ENCODE measurements at regions not wholly inside any gene's neighbourhood (a gene's known extent, or its start where the extent isn't known, plus 50 kb on each side); places are given as distances from the start of the nearest gene placed in this dataset.

DNA sequence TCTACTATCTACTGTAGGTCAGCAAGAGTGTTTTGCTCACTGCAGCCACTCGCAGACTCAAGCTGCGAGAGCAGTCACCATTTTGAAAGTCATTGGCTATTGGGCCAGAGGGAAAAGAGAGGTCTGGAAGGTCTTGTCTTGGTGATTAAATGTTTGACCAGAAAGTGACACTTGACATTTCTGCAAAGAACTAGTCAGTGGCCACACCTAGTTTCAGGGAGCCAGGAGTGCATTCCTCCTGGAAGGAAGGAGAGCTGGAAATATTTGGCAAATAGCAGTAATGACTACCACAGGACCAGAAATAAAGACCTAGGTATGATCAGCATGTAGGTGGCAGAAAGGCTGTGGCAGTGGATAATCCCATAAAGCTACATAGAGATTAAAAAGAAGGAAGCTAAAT lies 440.0 kb upstream of the PLXNA2 start:
- no peak for TF ChIP-seq POLR2A (IDR thresholded peaks at IDR 0.05; ENCODE audit: low read depth)
- TF ChIP-seq, protein P1, sequence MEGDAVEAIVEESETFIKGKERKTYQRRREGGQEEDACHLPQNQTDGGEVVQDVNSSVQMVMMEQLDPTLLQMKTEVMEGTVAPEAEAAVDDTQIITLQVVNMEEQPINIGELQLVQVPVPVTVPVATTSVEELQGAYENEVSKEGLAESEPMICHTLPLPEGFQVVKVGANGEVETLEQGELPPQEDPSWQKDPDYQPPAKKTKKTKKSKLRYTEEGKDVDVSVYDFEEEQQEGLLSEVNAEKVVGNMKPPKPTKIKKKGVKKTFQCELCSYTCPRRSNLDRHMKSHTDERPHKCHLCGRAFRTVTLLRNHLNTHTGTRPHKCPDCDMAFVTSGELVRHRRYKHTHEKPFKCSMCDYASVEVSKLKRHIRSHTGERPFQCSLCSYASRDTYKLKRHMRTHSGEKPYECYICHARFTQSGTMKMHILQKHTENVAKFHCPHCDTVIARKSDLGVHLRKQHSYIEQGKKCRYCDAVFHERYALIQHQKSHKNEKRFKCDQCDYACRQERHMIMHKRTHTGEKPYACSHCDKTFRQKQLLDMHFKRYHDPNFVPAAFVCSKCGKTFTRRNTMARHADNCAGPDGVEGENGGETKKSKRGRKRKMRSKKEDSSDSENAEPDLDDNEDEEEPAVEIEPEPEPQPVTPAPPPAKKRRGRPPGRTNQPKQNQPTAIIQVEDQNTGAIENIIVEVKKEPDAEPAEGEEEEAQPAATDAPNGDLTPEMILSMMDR (IDR thresholded peaks at IDR 0.05) = no peak
